ENCODE measurements at regions not wholly inside any gene's neighbourhood (a gene's known extent, or its start where the extent isn't known, plus 50 kb on each side); places are given as distances from the start of the nearest gene placed in this dataset.

DNA sequence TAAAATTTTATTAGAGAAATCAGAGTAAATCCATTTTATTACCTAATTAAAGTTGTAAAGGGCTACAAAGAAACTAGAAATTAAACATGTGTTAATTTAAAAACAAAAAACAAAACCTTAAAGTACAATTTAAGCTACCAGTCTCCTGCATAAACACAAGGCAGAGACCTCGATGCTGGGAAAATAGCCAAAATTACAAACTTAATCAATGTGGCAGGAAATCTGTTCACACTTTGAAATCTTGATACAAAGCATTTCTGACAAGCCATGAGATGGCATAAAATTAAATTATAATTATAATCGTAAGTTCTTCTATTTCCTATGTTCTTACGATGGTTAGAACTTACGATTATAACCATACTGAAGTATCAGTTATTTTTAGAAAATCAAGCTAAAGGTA, 158.0 kb upstream of the FREM1 start:
- TF ChIP-seq, protein P1, sequence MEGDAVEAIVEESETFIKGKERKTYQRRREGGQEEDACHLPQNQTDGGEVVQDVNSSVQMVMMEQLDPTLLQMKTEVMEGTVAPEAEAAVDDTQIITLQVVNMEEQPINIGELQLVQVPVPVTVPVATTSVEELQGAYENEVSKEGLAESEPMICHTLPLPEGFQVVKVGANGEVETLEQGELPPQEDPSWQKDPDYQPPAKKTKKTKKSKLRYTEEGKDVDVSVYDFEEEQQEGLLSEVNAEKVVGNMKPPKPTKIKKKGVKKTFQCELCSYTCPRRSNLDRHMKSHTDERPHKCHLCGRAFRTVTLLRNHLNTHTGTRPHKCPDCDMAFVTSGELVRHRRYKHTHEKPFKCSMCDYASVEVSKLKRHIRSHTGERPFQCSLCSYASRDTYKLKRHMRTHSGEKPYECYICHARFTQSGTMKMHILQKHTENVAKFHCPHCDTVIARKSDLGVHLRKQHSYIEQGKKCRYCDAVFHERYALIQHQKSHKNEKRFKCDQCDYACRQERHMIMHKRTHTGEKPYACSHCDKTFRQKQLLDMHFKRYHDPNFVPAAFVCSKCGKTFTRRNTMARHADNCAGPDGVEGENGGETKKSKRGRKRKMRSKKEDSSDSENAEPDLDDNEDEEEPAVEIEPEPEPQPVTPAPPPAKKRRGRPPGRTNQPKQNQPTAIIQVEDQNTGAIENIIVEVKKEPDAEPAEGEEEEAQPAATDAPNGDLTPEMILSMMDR (IDR thresholded peaks at IDR 0.05) = no peak
- no peak for TF ChIP-seq POLR2A (IDR thresholded peaks at IDR 0.05)

Measured in testis (tissue), 2 donors.